Fibroblast of lung (primary cell): ENCODE measurements at regions not wholly inside any gene's neighbourhood (a gene's known extent, or its start where the extent isn't known, plus 50 kb on each side); places are given as distances from the start of the nearest gene placed in this dataset.

Experiments used
- CTCF ChIP-seq, 2 donors: IDR thresholded peaks in 1 of 2; conservative IDR thresholded peaks in 1 of 2; 1 replicate in 1 of 2; 2 replicates in 1 of 2; pipeline ENCODE4 v1.5.1; 2011 to 2012; ENCODE audit warnings: low read length in 2 of 2, control low read depth in 1 of 2, inconsistent platforms in 1 of 2, low read depth in 1 of 2, mild to moderate bottlenecking in 1 of 2
- EZH2 ChIP-seq: IDR thresholded peaks from 2 replicates; pipeline ENCODE4 v1.5.1; 2012; ENCODE audit warnings: low read length, control low read depth, mild to moderate bottlenecking; ENCODE audit errors: missing control alignments

GRCh38 chr4:111388561-111388960 lies 756.7 kb upstream of the FAM241A start:
- no peak for TF ChIP-seq CTCF (conservative IDR thresholded peaks at IDR 0.05 in 1 of 2, IDR thresholded peaks at IDR 0.05 in 1 of 2; ENCODE audit: low read depth in 1 of 2, low read length in 2 of 2)
- TF ChIP-seq EZH2: no peak
